GM12892 (cell line): ENCODE measurements at regions not wholly inside any gene's neighbourhood (a gene's known extent, or its start where the extent isn't known, plus 50 kb on each side); places are given as distances from the start of the nearest gene placed in this dataset.

ENCODE experiments used
- POLR2A ChIP-seq: IDR thresholded peaks from 2 replicates; pipeline ENCODE4 v1.6.1; 2011; ENCODE audit warnings: low read depth, low read length, control low read depth
- POLR2AphosphoS5 ChIP-seq: IDR thresholded peaks from 2 replicates; pipeline ENCODE4 v1.6.1; 2011; ENCODE audit warnings: low read depth, low read length, control low read depth
- TAF1 ChIP-seq: IDR thresholded peaks from 2 replicates; pipeline ENCODE4 v1.6.1; 2011; ENCODE audit warnings: low read depth, mild to moderate bottlenecking, control low read depth, low read length, borderline replicate concordance

DNA sequence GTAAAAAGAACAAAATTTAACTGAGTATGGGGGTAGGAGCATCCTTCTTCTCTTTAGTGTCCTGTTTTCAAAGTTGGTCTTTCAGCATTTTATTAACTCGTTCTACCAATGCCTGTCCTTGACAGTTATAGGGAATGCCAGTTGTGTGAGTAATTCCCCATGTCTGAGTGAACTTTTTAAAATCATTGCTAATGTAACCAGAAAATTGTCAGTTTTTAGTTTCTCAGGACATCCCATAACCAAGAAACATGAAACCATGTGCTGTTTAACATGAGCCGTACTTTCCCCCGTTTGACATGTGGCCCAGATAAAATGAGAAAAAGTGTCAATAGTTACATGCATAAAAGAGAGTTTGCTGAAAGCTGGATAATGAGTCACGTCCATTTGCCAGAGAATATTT is 71.4 kb upstream of the ARL4D start:
- TF ChIP-seq POLR2A (no peak), POLR2AphosphoS5 (no peak), TAF1 (no peak)
